ENCODE measurements at regions not wholly inside any gene's neighbourhood (a gene's known extent, or its start where the extent isn't known, plus 50 kb on each side); places are given as distances from the start of the nearest gene placed in this dataset.

DNA sequence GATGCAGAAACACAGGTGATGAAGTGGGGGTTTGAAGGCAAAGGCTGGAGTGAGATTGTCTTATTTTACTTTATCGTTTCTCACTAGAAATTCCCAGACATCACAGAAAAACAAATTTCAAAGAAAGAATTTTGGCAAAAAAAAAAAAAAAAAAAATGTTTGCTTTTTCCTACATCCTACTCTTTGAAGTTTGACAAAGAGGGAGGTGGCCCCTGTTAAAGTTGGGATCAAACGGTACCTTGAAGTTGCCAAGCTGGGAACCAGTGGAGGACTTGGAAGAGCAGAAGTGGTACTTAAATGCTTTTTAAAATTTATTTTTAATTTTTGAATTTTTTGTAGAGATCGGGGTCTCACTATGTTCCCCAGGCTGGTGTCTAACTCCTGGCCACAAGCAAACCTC is 63.9 kb upstream of the KIF5B start:
- TF ChIP-seq POLR2AphosphoS5 (IDR thresholded peaks at IDR 0.05; ENCODE audit: borderline replicate concordance, low read depth, low read length): no peak
- no peak for TF ChIP-seq EZH2 (IDR thresholded peaks at IDR 0.05)
- TF ChIP-seq FOXP2 (optimal IDR thresholded peaks at IDR 0.05; ENCODE audit: control extremely low read depth, extremely low read length, insufficient read depth): no peak
